ENCODE measurements at regions not wholly inside any gene's neighbourhood (a gene's known extent, or its start where the extent isn't known, plus 50 kb on each side); places are given as distances from the start of the nearest gene placed in this dataset.

DNA sequence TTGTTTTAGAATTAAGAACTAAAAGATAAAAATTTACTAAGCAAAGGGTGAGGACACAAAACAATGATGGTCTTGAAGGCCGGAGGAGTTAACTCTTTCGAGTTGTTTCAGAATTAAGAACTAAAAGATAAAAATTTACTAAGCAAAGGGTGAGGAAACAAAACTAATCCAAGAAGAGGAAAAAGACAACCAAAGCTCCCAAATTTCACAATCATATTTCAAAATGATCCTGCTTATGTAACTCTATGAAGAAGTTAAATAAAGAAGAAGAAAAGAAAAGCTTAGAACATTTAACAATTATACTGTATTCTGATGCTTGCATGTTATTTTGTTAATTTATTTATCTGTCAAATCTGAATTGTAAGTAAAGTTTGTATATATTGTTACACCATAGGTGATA, 154.8 kb upstream of the SLIT2 start:
- TF ChIP-seq, protein P1, sequence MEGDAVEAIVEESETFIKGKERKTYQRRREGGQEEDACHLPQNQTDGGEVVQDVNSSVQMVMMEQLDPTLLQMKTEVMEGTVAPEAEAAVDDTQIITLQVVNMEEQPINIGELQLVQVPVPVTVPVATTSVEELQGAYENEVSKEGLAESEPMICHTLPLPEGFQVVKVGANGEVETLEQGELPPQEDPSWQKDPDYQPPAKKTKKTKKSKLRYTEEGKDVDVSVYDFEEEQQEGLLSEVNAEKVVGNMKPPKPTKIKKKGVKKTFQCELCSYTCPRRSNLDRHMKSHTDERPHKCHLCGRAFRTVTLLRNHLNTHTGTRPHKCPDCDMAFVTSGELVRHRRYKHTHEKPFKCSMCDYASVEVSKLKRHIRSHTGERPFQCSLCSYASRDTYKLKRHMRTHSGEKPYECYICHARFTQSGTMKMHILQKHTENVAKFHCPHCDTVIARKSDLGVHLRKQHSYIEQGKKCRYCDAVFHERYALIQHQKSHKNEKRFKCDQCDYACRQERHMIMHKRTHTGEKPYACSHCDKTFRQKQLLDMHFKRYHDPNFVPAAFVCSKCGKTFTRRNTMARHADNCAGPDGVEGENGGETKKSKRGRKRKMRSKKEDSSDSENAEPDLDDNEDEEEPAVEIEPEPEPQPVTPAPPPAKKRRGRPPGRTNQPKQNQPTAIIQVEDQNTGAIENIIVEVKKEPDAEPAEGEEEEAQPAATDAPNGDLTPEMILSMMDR (conservative IDR thresholded peaks at IDR 0.05): no peak
- TF ChIP-seq EZH2 (IDR thresholded peaks at IDR 0.05; ENCODE audit: low read depth): no peak

Data from PC-9 (cell line).